Tibial artery (tissue), 4 donors: ENCODE measurements at regions not wholly inside any gene's neighbourhood (a gene's known extent, or its start where the extent isn't known, plus 50 kb on each side); places are given as distances from the start of the nearest gene placed in this dataset.
"Not testable (repeated sequence)": the region's sequence is repeated elsewhere in the genome, so short reads cannot be mapped to it uniquely, and the experiment has no call there.

Source experiments
- DNase-seq, 2 donors: peaks; one replicate each; pipeline ENCODE4 v3.0.0-alpha.2; 2019
- H3K27ac ChIP-seq, 2 donors: fragments of 200-600 bp; sonication (generic) in 1 of 2; 1 replicate in 1 of 2; 2 replicates in 1 of 2; pipeline ENCODE4 v1.5.1; 2018 to 2019; ENCODE audit warnings: mild to moderate bottlenecking in 1 of 2
- H3K27me3 ChIP-seq, 2 donors: fragments of 200-600 bp; sonication (generic) in 1 of 2; one replicate each; pipeline versions ENCODE4 v1.5.1 to v1.6.0; 2016 to 2019
- H3K36me3 ChIP-seq, 3 donors: fragments of 200-600 bp; sonication (generic) in 2 of 3; one replicate each; pipeline ENCODE4 v1.5.1; 2016 to 2019; ENCODE audit warnings: mild to moderate bottlenecking in 2 of 3
- H3K4me1 ChIP-seq, 4 donors: fragments of 200-600 bp; sonication (generic) in 2 of 4; 1 replicate in 3 of 4; 2 replicates in 1 of 4; pipeline ENCODE4 v1.5.1; 2016 to 2019
- H3K4me3 ChIP-seq, 2 donors: fragments of 200-600 bp; sonication (generic) in 1 of 2; 1 replicate in 1 of 2; 2 replicates in 1 of 2; pipeline ENCODE4 v1.5.1; 2018 to 2019; ENCODE audit warnings: mild to moderate bottlenecking in 2 of 2
- H3K9me3 ChIP-seq, 3 donors: fragments of 200-600 bp; sonication (generic) in 1 of 3; one replicate each; pipeline ENCODE4 v1.5.1; 2016 to 2019
- intact Hi-C: fragments of 100-400 bp; cut with DNase I; formaldehyde crosslinking; loops from one replicate; pipeline ENCODE4 v1.15.0; 2023; ENCODE audit warnings: low total_unique reads
- TF ChIP-seq, protein P1 (sequence below), 2 experiments: fragments of 200-600 bp in 1 of 2; fragments of 450-650 bp in 1 of 2; IDR thresholded peaks; one replicate each; pipeline ENCODE4 v1.5.1; 2017 to 2019; ENCODE audit warnings: antibody characterized with exemption in 2 of 2, mild to moderate bottlenecking in 1 of 2, moderate library complexity in 1 of 2

DNA sequence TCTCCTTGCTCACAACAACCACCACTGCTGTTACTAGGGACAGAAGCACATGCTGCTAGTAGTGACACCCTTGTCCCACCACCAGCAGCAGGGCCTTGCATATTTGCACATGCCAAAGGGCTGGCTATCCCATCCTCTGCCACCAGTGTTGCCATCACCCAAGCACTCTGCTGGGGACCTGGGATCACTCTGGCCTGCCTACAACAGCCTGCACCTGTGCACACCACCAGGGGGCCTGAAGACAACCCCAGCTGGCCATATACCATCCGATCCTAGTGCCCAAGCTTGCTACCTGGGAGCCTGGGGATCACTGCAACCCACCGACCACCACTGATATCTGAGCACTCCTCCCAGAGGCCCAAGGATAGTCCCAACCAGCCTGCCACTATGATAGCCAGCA, 99.9 kb upstream of the FANCL start:
- intact Hi-C loops = no loop called here
- Histone ChIP-seq H3K9me3 (peaks cover 5 to 10% (median 8%) of the 10 kb centered on the region in 3 donors), H3K27ac (no peak overlapping the region), H3K36me3 (no peaks in the 10 kb centered on the region), H3K4me3 (no peak overlapping the region), H3K4me1 (no peaks in the 10 kb centered on the region), H3K27me3 (no peaks in the 10 kb centered on the region)
- TF ChIP-seq, protein P1, sequence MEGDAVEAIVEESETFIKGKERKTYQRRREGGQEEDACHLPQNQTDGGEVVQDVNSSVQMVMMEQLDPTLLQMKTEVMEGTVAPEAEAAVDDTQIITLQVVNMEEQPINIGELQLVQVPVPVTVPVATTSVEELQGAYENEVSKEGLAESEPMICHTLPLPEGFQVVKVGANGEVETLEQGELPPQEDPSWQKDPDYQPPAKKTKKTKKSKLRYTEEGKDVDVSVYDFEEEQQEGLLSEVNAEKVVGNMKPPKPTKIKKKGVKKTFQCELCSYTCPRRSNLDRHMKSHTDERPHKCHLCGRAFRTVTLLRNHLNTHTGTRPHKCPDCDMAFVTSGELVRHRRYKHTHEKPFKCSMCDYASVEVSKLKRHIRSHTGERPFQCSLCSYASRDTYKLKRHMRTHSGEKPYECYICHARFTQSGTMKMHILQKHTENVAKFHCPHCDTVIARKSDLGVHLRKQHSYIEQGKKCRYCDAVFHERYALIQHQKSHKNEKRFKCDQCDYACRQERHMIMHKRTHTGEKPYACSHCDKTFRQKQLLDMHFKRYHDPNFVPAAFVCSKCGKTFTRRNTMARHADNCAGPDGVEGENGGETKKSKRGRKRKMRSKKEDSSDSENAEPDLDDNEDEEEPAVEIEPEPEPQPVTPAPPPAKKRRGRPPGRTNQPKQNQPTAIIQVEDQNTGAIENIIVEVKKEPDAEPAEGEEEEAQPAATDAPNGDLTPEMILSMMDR (IDR thresholded peaks at IDR 0.05) = no peak
- DNase-seq = no peak

DNA sequence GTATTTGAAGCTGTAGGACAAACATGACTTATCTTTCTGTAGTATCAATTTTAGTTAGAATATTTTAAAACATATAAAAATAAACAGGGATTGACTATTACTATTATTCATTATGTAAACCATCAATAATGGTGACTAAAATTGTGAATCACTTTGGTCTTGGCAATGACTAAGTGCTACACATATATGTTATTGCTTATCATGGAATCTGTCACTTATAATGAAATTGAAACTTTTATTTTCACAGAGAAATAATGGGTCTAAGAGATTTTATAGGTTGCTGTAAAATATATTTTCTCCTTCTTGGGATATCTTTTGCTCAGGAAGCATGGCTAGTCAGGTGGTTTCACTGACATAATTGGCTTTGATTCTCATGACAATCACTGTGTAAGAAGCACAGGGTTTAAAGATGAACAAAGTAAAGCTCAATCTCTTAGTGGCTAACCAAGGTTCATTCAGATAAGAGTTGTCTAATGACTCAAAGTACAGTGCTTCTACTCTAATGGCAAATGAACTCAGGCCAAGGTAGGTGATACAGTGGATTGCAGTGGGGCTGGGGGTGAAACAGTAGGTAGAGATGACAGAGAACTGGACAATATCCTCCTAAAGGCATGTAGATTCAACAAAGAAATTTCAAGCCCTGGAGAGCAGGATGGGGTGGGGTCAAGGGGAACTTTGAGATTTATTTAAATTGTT, 98.6 kb upstream of the FANCL start:
- Histone ChIP-seq H3K27ac (no peak overlapping the region), H3K9me3 (peaks cover 5 to 10% (median 8%) of the 10 kb centered on the region in 3 donors), H3K27me3 (no peaks in the 10 kb centered on the region), H3K36me3 (no peaks in the 10 kb centered on the region), H3K4me3 (no peak overlapping the region), H3K4me1 (no peaks in the 10 kb centered on the region)
- TF ChIP-seq, protein P1 (IDR thresholded peaks at IDR 0.05) = no peak
- no peak for DNase-seq
- intact Hi-C loops = no loop called here

GRCh38 chr2:58336416-58336815, 95.3 kb upstream of the FANCL start:
- DNase-seq = no peak
- H3K27me3 ChIP-seq = no peaks in the 10 kb centered on the region
- no peak overlapping the region for H3K4me3 ChIP-seq
- H3K36me3 ChIP-seq = no peaks in the 10 kb centered on the region
- TF ChIP-seq, protein P1 (IDR thresholded peaks at IDR 0.05) = no peak
- no peaks in the 10 kb centered on the region for H3K4me1 ChIP-seq
- peaks cover 2 to 6% (median 4%) of the 10 kb centered on the region in 3 donors for H3K9me3 ChIP-seq
- intact Hi-C loops = no loop called here
- no peak overlapping the region for H3K27ac ChIP-seq

DNA sequence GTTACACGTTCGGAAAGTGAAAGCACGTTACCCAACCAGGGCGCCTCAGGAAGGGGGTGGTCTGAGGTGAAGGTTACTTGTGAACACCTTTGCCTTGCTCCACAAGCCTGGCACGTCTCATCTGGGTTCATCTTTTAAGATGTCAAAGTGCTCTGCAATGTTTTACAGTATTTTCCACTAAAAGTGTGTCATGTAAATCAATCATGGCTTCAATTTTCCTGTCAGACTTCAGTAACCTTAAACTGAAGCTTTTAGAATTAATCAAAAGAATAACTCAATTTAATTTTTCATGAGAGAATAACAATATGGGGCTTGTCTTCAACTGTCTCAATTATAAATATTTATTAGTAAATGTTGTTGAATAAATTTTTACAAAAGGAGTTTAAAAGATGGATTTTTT, 93.3 kb upstream of the FANCL start:
- DNase-seq = no peak
- Histone ChIP-seq H3K27me3 (no peaks in the 10 kb centered on the region), H3K27ac (no peak overlapping the region), H3K36me3 (no peaks in the 10 kb centered on the region), H3K9me3 (no peaks in the 10 kb centered on the region), H3K4me1 (no peaks in the 10 kb centered on the region), H3K4me3 (no peak overlapping the region)
- intact Hi-C loops = no loop called here
- TF ChIP-seq, protein P1 (IDR thresholded peaks at IDR 0.05) = no peak

- H3K27ac ChIP-seq, DNase-seq, intact Hi-C loops, H3K4me3 ChIP-seq, H3K9me3 ChIP-seq, H3K36me3 ChIP-seq, H3K4me1 ChIP-seq, H3K27me3 ChIP-seq: not testable (repeated sequence)
Observed at GRCh38 chr2:58325296-58325895, 84.3 kb upstream of the FANCL start.

- TF ChIP-seq, protein P1 (IDR thresholded peaks at IDR 0.05) = no peak
- no peaks in the 10 kb centered on the region for H3K9me3 ChIP-seq
- no peak overlapping the region for H3K27ac ChIP-seq
- H3K36me3 ChIP-seq = no peaks in the 10 kb centered on the region
- no peak for DNase-seq
- intact Hi-C loops = no loop called here
- H3K4me1 ChIP-seq = no peaks in the 10 kb centered on the region
- no peaks in the 10 kb centered on the region for H3K27me3 ChIP-seq
- H3K4me3 ChIP-seq = no peak overlapping the region
Observed at GRCh38 chr2:58319481-58319880, 78.4 kb upstream of the FANCL start.

GRCh38 chr2:58318949-58319348, 77.8 kb upstream of the FANCL start:
- H3K36me3 ChIP-seq, H3K9me3 ChIP-seq, intact Hi-C loops, H3K27ac ChIP-seq, H3K4me1 ChIP-seq, H3K27me3 ChIP-seq, DNase-seq, H3K4me3 ChIP-seq: not testable (repeated sequence)
